Retina (tissue), 1 donor: ENCODE measurements at regions not wholly inside any gene's neighbourhood (a gene's known extent, or its start where the extent isn't known, plus 50 kb on each side); places are given as distances from the start of the nearest gene placed in this dataset.
"Not testable (repeated sequence)": the region's sequence is repeated elsewhere in the genome, so short reads cannot be mapped to it uniquely, and the experiment has no call there.

ENCODE experiments used
- DNase-seq: peaks from one replicate; pipeline ENCODE4 v3.0.0-alpha.2; 2016

DNA sequence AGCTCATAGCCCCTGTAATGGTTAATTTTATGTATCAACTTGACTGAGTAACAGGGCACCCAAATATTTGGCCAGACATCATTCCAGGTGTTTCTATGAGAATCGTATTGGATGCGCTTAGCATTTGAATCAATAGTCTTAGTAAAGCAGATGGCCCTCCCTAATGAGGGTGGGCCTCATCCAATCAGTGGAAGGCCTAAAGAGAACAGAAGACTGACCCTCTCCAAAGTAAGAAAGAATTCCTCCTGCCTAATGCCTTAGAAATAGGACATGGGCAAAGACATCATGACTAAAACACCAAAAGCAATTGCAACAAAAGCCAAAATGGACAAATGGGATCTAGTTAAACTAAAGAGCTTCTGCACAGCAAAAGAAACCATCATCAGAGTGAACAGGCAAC lies 352.5 kb upstream of the SASH1 start:
- DNase-seq = no peak

DNA sequence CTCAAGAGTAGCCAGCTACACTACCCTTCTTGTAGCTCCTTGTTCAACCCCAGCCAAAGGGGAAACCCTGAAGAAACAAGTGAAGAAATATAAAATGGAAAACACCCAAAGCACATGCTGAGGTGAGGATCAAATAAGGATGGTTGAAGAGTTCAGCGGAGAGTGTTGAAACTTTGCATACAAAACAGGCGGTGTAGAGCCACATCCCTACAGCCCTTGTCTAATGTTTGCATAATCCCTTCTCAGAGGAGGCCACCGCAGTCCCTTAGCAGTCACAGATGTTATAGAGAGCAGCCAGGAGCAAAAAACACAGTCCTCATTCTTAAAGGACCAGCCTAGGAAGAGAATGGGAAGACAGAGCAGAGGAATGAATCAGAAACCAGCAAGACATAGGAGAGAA lies 350.7 kb upstream of the SASH1 start:
- no peak for DNase-seq

DNA sequence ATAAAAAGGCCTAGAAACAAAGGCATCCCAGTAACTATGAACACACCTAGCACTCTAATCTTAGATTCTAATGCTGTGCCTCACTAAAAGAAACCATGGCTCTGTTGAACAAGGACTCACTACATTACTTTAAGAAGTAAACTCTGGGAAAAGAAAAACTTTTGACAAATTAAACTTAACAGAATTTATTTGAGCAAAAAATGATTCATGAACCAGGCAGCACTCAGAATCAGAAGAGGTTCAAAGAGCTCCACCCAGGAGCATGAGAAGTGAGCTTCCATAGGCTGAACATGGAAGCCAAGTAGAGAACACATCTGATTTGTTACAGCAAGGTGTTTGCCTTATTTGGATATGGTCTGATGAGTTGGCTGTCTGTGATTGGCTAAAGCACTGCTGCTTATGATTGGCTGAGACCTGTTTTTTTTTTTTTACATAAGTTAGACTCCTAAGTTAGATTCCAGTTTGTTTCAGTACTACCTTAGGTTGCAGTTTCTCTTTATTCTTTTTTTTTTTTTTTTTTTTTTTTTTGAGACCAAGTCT lies 343.6 kb upstream of the SASH1 start:
- no peak for DNase-seq

DNA sequence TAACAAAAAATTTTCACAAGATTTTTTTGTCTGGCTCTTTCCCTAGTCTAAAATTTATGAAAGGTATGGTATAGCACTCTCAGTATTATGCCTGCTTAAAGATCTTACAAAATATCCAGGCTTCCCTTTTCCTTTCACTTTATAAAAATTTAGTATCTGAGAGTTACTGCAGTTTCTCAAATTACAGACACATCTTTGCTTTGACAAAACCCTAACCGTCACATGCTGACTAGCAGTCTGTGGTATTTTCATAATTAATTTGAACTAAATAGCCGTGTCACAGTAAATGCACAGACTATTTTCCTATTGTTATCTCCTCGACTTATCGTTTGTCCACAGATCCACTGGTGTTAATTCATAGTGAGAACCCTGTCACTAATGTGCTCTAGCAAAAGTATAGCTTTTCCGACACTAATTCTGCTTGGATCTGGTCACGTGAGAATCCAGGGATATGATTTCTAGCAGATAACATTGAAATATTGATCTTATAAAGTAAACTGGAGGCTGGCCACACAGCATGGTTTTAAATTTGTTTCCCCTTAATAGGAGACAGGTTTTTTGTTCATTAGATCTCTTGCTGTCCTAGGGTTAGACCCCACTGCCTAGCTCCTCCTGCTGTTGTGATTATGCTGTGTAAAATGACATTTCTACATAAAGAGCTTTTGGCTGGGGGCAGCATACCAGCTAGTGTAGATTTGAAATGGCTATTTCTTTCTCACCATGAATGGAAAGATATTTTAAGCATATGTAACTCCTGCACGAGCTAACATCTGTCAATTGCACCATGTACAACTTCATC lies 340.6 kb upstream of the SASH1 start:
- no peak for DNase-seq

DNA sequence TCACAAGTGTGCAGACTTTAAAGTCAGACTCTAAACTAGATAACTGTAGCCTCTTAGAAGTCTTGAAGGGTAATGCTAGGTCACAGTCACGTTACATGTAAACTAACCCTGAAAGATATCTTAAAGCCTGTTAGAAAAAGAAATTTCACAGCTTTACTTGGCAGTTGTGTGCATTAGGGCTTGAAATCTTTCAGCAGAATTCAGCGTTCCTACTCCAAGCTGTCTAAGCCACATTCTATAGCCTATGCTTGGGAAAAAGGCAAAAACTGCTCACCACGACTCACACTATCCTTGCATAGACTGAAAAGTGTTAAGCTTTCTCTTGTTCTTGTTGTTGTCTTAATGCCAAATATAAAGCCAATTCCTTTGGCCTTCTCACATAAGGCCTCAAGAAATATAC lies 338.0 kb upstream of the SASH1 start:
- no peak for DNase-seq

DNA sequence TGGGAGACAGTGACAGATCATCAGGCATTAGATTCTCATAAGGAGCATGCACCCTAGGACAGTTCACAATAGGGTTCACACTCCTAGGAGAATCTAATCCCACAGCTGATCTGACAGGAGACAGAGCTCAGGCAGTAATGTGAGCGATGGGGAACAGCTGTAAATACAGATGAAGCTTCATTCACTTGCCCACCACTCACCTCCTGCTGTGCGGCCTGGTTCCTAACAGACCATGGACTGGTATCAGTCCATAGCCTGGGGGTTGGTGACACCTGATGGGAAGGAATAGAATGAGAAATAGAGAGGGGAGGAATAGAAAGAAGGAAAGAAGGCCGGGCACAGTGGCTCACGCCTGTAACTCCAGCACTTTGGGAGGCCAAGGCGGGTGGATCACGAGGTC lies 336.8 kb upstream of the SASH1 start:
- DNase-seq = no peak

DNA sequence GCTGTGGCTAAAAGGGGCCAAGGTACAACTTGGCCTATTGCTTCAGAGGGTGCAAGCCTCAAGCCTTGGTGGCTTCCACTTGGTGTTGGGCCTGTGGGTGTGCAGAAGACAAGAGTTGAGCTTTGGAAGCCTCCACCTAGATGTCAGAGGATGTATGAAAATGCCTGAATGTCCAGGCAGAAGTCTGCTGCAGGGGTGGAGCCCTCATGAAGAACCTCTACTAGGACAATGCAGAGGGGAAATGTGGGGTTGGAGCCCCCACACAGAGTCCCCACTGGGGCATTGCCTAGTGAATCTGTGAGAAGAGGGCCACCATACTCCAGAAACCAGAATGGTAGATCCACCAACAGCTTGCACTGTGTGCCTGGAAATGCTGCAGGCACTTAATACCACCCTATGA lies 332.1 kb upstream of the SASH1 start:
- DNase-seq = not testable (repeated sequence)

DNA sequence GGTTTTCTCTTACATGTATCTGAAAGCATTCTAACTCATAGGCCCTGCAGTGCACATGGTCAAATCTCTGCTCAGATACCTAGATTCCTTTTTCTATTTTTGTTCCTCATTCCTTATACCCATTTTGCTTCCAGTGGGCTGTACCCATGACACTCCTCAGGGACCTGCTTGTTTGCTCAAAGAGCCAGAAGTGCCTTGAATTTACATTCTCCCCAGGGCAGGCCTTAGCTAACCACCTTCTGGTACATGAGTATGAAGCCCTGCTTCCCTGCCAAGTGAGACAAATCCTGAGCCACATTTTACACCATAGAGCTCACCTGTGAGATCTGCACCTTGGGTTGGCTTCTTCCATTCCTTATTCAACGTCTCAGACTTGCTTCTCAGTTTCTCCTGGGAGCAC lies 326.6 kb upstream of the SASH1 start:
- no peak for DNase-seq

DNA sequence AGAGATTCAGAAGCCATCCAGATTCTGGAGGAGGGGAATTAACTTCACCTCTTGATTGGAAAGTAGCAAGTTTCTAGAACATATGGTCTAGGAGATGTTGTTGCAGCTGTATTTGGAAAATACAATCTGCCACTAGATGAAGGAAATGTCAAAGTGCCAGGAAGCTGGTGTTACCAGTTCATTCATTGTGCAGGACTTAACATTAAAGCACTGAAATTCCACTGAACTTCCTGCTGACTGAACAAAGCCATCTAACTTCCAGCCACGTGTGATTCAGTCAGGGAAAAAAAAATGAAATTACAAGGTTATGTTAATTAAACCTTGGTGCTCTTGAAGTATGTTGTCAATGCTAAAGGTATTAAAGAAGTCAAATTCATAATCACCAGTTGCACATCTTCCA lies 321.5 kb upstream of the SASH1 start:
- no peak for DNase-seq

DNA sequence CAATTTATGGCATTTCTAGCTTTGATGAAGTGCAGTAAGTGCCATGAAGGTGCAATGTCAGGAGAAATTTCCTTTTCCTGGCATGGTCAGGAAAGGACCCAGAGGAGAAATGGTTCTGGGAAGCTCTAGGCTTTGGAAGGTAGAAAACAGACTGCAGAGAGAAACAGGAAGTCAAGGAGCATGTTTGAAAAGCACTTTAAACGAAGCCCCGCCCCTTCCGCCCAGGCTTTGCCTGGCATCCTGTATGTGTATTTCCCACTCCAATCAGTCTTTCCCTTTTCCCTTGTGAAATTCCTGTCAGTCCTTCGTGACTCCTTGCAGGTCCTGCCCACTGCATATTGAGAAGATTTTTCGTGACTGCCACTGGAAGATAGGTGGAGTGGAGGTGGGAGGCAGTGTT lies 320.9 kb upstream of the SASH1 start:
- DNase-seq = no peak

DNA sequence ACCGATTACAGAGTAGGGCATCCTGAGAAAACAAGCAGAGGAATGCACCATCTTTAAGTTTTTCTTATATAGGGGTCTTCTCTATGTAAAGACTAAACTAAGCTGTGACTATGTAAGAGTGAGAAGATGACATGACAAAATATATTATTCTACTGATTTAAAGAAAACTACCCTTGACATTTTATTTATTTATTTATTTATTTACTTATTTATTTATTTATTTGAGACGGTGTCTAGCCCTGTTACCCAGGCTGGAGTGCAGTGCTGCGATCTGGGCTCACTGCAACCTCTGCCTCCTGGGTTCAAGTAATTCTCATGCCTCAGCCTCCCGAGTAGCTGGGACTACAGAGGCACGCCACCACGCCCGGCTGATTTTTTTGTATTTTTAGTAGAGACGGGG lies 320.4 kb upstream of the SASH1 start:
- DNase-seq = not testable (repeated sequence)

DNA sequence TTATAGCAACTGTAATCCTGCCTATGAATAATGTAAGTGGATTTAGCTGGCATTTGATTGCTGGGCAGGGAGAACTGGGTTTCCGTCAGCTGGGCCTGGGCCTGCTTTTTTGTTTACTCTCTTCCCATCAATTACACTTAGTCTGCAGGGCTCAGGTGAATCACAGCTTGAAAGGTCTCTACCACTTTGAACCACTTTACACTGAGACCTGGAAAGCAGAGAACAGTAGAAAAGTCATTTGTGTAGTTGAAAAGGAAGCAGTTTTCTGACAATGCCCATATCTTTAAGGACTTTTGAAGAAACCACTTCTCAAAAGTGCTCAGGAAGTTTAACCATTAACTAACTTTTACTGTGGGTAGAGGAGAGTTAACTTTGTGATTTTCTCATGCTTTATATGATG lies 315.4 kb upstream of the SASH1 start:
- no peak for DNase-seq

DNA sequence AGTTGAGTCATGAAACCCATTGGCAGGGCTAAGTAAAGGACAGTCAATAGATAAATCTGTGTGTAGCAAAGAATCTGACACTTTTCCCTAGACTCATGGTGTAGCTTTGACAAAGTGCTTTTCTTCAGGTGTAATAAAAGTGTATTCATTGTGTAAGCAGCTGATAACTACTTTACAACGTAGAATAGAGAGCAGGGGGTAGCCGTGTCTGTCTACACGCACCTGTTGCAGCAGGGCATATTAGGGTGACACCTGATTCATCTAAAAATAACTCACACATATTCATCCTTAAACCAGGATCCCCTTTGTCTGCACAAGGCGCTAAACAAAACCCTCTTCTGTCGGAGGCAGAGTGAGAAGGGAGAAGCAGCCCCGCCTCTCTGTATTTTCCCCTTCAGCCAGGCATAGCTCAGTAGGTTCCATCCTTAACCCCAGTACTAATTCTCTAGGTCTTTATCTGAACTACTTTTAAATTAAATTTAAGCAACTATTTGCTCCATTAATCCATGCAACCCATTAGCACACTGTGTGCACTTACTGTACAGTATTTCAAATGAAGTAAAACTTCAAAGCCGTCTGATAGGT lies 306.7 kb upstream of the SASH1 start:
- DNase-seq = no peak

DNA sequence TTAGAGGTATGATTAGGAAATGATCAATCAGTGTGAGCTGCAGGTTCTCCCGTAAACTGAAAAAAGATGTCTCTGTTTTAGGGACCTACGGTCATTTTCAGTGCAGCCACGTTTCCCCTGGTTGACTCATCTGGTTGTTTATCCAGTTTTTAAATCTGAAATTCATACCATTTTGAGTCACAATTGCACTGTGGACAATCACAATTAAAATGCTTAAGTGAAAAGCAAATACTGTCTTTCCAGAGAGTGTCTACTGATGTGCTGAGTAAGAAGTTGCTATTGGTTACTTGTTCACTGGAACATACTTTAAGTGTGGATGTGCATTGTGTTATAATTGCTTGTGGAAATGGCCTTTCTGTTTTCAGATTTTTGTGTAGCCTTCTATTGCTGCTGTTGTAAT lies 305.1 kb upstream of the SASH1 start:
- DNase-seq = no peak

DNA sequence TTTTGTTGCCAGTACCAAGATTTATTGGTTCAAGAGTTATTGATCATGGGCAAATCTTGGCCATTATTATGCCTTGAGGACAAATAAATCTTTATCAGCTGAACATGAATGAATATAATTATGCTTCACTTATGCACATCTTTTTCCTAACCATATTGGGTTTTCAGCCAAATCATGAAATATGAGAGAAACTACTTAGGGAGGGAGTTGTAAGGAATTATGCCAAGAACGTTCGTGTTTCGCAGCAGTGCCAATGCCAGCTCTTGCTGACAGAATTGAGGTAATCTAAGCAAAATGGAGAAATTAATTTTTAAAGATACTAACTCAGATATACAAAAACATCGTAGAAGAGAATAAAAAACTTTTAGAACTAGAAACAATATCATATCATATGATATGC lies 301.1 kb upstream of the SASH1 start:
- DNase-seq = no peak

DNA sequence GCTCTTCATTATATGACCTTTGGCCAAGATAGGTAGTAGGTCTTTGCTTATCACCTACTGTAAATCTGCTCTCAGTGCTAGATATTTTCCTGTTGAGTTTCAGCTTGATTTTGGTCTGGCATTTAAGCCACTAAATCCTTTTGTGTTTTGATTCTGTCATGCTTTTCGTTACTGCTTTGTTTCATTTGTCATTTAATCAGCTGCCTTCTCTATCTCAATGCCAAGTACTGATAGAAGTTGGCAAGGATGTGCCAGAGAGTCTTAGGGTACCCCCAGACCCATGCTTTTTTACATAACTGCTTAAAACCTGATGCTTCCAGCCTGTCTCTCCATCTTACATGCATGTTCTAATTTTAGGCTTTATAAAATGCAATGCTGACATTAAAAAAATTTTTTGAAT lies 300.1 kb upstream of the SASH1 start:
- DNase-seq = no peak

DNA sequence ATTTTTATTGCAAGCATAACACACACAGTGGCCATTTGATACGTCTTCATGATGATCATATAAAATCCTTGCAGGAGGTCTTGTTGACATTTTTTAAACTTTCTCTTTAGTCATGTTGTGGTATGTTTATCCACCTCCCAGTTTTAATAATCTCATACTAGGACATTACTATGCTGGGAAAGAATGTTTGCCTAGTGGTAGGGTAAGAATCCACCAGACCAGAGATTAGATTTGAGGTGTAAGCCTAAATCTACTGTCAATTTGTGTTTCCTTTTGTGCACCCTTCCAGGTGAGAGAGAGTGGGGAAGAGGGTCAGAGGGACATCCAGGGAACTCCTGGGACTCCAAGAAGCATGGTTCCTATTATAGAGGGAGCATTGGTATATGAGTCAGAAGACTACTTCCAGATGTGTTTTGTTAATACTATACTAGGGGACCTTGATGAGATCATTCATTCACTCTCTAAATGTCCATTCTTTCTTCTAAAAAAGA lies 298.3 kb upstream of the SASH1 start:
- no peak for DNase-seq

DNA sequence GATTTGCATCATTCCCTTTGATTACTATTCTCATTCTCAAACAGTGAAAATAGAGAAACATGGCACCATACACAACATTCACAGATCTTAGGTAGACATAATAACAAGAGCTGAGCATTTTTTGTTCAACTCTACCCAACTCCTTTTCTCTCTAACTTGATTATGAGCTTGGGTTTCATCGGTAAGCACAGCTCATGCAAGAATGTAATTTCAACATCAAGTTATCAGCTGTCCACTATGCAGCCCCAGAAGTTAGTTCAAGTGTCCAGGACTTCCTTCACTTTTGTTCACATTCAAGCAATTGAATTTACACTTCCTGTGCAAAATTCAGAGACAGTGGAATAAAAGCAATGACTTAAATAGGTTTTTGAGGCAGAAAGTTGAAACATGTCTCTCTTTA lies 297.7 kb upstream of the SASH1 start:
- DNase-seq = no peak

DNA sequence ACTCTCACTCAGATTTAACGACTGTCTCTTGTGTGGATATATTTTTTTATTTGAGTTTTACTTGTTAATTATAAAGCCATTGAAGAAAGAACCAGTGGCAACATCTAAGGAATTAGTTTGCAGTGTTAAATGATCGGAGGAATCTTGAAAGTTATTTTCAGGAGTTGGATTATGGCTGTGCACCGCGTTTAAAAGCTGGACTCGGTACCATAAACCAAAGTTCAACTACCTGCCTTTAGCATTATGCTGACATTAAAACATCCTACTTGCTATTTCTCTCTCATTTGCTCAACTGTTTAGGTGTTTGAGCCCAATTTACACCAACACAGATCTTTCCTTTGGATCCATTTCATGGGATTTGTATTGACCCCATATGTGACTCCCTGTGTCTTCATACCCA lies 289.4 kb upstream of the SASH1 start:
- no peak for DNase-seq

DNA sequence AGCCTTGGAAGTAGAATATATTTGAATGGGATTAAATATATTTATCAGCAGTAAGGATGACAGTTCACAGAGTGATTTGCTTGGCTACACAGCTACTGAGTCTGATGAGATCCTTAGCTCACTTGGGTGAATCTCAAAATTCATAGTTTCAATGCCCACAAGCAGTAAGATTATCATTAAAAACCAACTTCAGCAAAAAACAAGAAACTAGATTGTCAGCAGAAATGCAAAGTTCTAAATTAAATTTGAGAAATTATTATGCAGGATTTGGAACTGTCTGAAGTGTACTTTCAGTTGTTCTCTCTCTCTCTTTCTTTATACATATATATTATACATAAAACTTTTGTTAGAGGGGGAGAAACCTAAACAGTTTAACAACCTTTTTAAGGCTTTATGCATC lies 288.8 kb upstream of the SASH1 start:
- no peak for DNase-seq

DNA sequence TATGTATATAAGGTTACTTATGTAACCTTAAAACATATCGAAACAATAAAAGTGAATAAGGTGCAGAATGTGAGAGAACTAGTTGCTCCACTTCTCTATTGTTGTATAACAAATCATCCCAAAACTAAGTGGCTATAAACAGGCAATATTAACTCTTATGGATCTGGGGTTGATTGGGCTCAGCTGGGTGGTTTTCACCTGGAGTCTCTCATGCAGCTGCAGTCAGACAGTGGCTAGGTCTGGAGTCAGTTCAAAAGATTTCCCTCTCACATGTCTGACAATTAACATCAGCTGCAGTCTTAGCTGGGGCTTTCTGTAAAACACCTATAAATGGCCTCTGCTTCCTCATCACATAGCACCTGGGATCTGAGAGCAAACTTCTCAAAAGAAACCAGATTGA lies 288.4 kb upstream of the SASH1 start:
- no peak for DNase-seq

DNA sequence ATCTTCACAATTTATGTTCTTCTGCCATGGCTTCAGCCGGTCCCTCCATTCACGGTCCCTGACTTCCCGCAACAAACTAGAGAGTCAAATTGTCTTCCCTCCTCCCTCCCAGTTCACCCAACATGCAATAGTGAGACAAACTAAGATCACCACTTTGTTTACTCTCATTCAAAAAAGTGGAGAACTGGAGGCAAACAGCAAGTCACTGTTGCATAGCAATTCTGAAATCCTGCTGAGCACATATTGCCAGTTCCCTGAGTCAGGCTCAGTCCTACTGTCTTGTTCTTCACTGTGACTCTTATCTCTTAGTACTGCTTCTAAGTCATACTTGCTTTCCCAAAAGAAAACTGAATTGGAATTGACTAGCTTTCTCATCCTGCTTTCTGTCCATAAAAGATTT lies 287.2 kb upstream of the SASH1 start:
- DNase-seq = no peak

DNA sequence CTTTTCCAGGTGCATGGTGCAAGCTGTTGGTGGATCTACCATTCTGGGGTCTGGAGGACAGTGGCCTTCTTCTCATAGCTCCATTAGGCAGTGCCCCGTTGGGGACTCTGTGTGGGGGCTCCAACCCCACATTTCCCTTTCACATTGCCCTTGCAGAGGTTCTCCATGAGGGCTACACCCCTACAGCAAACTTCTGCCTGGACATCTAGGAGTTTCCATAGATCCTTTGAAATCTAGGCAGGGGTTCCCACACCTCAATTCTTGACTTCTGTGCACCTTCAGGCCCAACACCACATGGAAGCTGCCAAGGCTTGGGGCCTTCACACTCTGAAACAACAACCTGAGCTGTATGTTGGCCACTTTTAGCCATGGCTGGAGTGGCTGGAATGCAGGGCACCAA lies 282.8 kb upstream of the SASH1 start:
- DNase-seq = no peak

DNA sequence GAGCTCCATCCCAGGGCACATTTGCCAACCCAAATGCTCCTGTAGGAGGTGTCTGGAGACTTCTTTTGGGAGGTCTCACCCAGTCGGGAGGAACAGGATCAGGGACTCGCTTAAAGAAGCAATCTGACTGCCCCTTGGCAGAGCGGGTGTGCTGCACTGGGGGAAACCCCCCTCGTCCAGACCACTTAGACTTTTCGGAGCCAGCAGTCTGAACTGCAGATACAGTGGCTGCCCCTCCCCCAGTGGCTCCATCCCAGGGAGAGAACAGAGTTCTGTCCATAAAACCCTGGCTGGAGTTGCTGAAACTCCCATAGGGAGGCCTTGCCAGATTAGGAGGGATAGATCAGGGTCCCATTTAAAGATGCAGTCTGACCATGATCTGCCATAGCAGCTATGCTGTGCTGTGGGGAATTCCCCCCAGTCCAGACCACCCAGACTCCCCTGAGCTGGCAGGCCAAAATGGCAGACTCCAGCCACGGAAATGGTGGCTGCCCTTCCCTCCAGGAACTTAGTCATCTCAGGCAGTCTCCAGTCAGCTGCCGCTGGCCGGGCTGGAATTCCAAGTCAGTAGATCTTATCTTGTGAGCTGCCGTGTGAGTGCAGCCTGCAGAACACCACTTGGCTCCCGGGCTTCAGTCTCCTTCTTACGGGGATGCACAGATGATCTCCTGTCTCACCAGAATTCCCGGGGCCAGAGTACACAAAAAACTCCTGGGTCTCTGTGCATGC lies 278.1 kb upstream of the SASH1 start:
- DNase-seq = no peak
